Neural progenitor cell (in vitro differentiated cells): ENCODE measurements at regions not wholly inside any gene's neighbourhood (a gene's known extent, or its start where the extent isn't known, plus 50 kb on each side); places are given as distances from the start of the nearest gene placed in this dataset.

Source experiments
- CTCF ChIP-seq: fragments of 200-600 bp; sonication (generic); IDR thresholded peaks from 2 replicates; pipeline ENCODE4 v1.5.1; 2017; ENCODE audit warnings: antibody characterized with exemption, mild to moderate bottlenecking
- EZH2 ChIP-seq: fragments of 200-600 bp; sonication (generic); IDR thresholded peaks from 2 replicates; pipeline ENCODE4 v1.6.1; 2017; ENCODE audit warnings: antibody characterized with exemption, mild to moderate bottlenecking, moderate library complexity
- EZH2phosphoT487 ChIP-seq: fragments of 200-600 bp; sonication (generic); IDR thresholded peaks from 2 replicates; pipeline ENCODE4 v1.6.1; 2017; ENCODE audit warnings: antibody characterized with exemption

DNA sequence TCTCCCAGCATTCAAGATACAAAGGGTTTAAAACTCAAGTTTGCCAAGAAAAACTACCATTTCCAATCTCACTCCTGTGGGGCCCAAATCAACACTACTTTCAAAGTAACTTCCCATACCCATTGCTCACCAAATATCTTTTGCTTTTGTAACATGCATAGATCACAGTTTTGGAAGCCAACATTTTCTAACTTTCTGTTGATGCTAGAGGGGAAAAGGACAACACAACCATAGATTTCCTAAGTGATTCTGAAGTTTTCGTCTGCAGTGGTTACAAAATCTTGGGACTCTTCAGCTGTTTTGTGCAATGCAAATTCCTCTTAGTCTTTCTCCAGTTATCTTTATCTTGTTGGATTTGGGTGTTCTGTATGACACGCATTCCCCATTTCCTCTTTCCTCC, 94.1 kb upstream of the PAPPA start:
- no peak for TF ChIP-seq CTCF
- no peak for TF ChIP-seq EZH2
- TF ChIP-seq EZH2phosphoT487: no peak
